ENCODE measurements at regions not wholly inside any gene's neighbourhood (a gene's known extent, or its start where the extent isn't known, plus 50 kb on each side); places are given as distances from the start of the nearest gene placed in this dataset.

GRCh38 chr2:234218266-234219045 lies 168.0 kb downstream of the SPP2 start:
- no peak for TF ChIP-seq CTCF (conservative IDR thresholded peaks at IDR 0.05; ENCODE audit: low read depth, low read length)
- H3K4me3 ChIP-seq (ENCODE audit: low read length): no peak overlapping the region
- DNase-seq (ENCODE audit: low read depth): no peak

GRCh38 chr2:234212534-234212933 lies 162.0 kb downstream of the SPP2 start:
- no peak for TF ChIP-seq CTCF (conservative IDR thresholded peaks at IDR 0.05; ENCODE audit: low read depth, low read length)
- no peak for DNase-seq (ENCODE audit: low read depth)
- no peak overlapping the region for H3K4me3 ChIP-seq (ENCODE audit: low read length)

GRCh38 chr2:234211797-234212196 lies 161.3 kb downstream of the SPP2 start:
- no peak for TF ChIP-seq CTCF (conservative IDR thresholded peaks at IDR 0.05; ENCODE audit: low read depth, low read length)
- no peak overlapping the region for H3K4me3 ChIP-seq (ENCODE audit: low read length)
- peak; percentile 89 for DNase-seq (ENCODE audit: low read depth)

- no peak overlapping the region for H3K4me3 ChIP-seq (ENCODE audit: low read length)
- TF ChIP-seq CTCF (conservative IDR thresholded peaks at IDR 0.05; ENCODE audit: low read depth, low read length): no peak
- DNase-seq (ENCODE audit: low read depth): no peak
Observed at GRCh38 chr2:234206738-234207137, 156.2 kb downstream of the SPP2 start.

- H3K4me3 ChIP-seq (ENCODE audit: low read length): no peak overlapping the region
- no peak for DNase-seq (ENCODE audit: low read depth)
- no peak for TF ChIP-seq CTCF (conservative IDR thresholded peaks at IDR 0.05; ENCODE audit: low read depth, low read length)
Observed at GRCh38 chr2:234204480-234204879, 154.0 kb downstream of the SPP2 start.

GRCh38 chr2:234203135-234203984 lies 152.9 kb downstream of the SPP2 start:
- no peak overlapping the region for H3K4me3 ChIP-seq (ENCODE audit: low read length)
- peak; percentile 85 for DNase-seq (ENCODE audit: low read depth)
- no peak for TF ChIP-seq CTCF (conservative IDR thresholded peaks at IDR 0.05; ENCODE audit: low read depth, low read length)
